ENCODE measurements at regions not wholly inside any gene's neighbourhood (a gene's known extent, or its start where the extent isn't known, plus 50 kb on each side); places are given as distances from the start of the nearest gene placed in this dataset.

GRCh38 chr7:12119620-12120303 is 91.3 kb upstream of the TMEM106B start:
- ATAC-seq (replicated peaks in 6 of 8): peak in 3 of 8 experiments; percentile 30 to 66 (median 40)
- peaks cover 7 to 18% of the 10 kb centered on the region in 2 donors for H3K4me1 ChIP-seq (replicated peaks in 1 of 2)
- in situ Hi-C loops (cut with MboI; ENCODE audit: low pct_unique_long_range_greater_than_20kb in 2 of 9, low sequenced_read_pairs in 9 of 9, unreplicated experiment in 9 of 9): no loop called here
- no peak overlapping the region for H3K4me3 ChIP-seq
- no peak overlapping the region for H3K27ac ChIP-seq
- 2 to 75% (median 58%) methylated on average over 1 to 4 of the region's 4 CpGs for WGBS, 10 experiments

- WGBS, 10 experiments: 0 to 80% (median 50%) methylated on average over 1 of the region's 1 CpG; no CpG with 5 or more reads in 1 of the 10 experiments
- Histone ChIP-seq H3K27ac (no peak overlapping the region), H3K4me3 (no peak overlapping the region), H3K4me1 (replicated peaks in 1 of 2) (peaks cover 7 to 18% of the 10 kb centered on the region in 2 donors)
- ATAC-seq (replicated peaks in 6 of 8): no peak
- in situ Hi-C loops (cut with MboI; ENCODE audit: low pct_unique_long_range_greater_than_20kb in 2 of 9, low sequenced_read_pairs in 9 of 9, unreplicated experiment in 9 of 9): no loop called here
Measured at GRCh38 chr7:12120632-12121031, 90.5 kb upstream of the TMEM106B start.

GRCh38 chr7:12123172-12123571 is 87.9 kb upstream of the TMEM106B start:
- Histone ChIP-seq H3K4me3 (no peak overlapping the region), H3K4me1 (replicated peaks in 1 of 2) (peaks cover 7 to 18% of the 10 kb centered on the region in 2 donors), H3K27ac (no peak overlapping the region)
- WGBS, 10 experiments: 13 to 100% (median 83%) methylated on average over 1 of the region's 1 CpG; no CpG with 5 or more reads in 5 of the 10 experiments
- in situ Hi-C loops (cut with MboI; ENCODE audit: low pct_unique_long_range_greater_than_20kb in 2 of 9, low sequenced_read_pairs in 9 of 9, unreplicated experiment in 9 of 9): no loop called here
- ATAC-seq (replicated peaks in 6 of 8): no peak

- ATAC-seq (replicated peaks in 6 of 8): no peak
- Histone ChIP-seq H3K4me1 (replicated peaks in 1 of 2) (peaks cover 7 to 17% of the 10 kb centered on the region in 2 donors), H3K27ac (no peak overlapping the region), H3K4me3 (no peak overlapping the region)
- in situ Hi-C loops (cut with MboI; ENCODE audit: low pct_unique_long_range_greater_than_20kb in 2 of 9, low sequenced_read_pairs in 9 of 9, unreplicated experiment in 9 of 9): no loop called here
- WGBS, 10 experiments: 0 to 100% (median 83%) methylated on average over 1 to 5 of the region's 6 CpGs; no CpG with 5 or more reads in 1 of the 10 experiments
Measured at GRCh38 chr7:12124028-12124427, 87.1 kb upstream of the TMEM106B start.

GRCh38 chr7:12127455-12127854 is 83.6 kb upstream of the TMEM106B start:
- no peak for ATAC-seq (replicated peaks in 6 of 8)
- in situ Hi-C loops (cut with MboI; ENCODE audit: low pct_unique_long_range_greater_than_20kb in 2 of 9, low sequenced_read_pairs in 9 of 9, unreplicated experiment in 9 of 9): no loop called here

GRCh38 chr7:12130609-12131008 is 80.5 kb upstream of the TMEM106B start:
- no peak for ATAC-seq (replicated peaks in 6 of 8)
- in situ Hi-C loops (cut with MboI; ENCODE audit: low pct_unique_long_range_greater_than_20kb in 2 of 9, low sequenced_read_pairs in 9 of 9, unreplicated experiment in 9 of 9): no loop called here
- Histone ChIP-seq H3K4me3 (no peak overlapping the region), H3K4me1 (replicated peaks in 1 of 2) (no peaks in the 10 kb centered on the region), H3K27ac (no peak overlapping the region)

More at GRCh38 chr7:12127455-12127854, 83.6 kb upstream of the TMEM106B start:
- no peak overlapping the region for H3K27ac ChIP-seq
- no peak overlapping the region for H3K4me3 ChIP-seq
- H3K4me1 ChIP-seq (replicated peaks in 1 of 2): no peaks in the 10 kb centered on the region

- no peak for ATAC-seq (replicated peaks in 6 of 8)
- H3K4me1 ChIP-seq (replicated peaks in 1 of 2): no peaks in the 10 kb centered on the region
- no peak overlapping the region for H3K27ac ChIP-seq
- no peak overlapping the region for H3K4me3 ChIP-seq
- in situ Hi-C loops (cut with MboI; ENCODE audit: low pct_unique_long_range_greater_than_20kb in 2 of 9, low sequenced_read_pairs in 9 of 9, unreplicated experiment in 9 of 9): no loop called here
Measured at GRCh38 chr7:12131122-12131521, 80.0 kb upstream of the TMEM106B start.

GRCh38 chr7:12133865-12134264 is 77.2 kb upstream of the TMEM106B start:
- no peak for ATAC-seq (replicated peaks in 6 of 8)
- in situ Hi-C loops (cut with MboI; ENCODE audit: low pct_unique_long_range_greater_than_20kb in 2 of 9, low sequenced_read_pairs in 9 of 9, unreplicated experiment in 9 of 9): no loop called here
- Histone ChIP-seq H3K27ac (no peak overlapping the region), H3K4me1 (replicated peaks in 1 of 2) (no peaks in the 10 kb centered on the region), H3K4me3 (no peak overlapping the region)

GRCh38 chr7:12136523-12136922 is 74.6 kb upstream of the TMEM106B start:
- Histone ChIP-seq H3K4me1 (replicated peaks in 1 of 2) (no peaks in the 10 kb centered on the region), H3K4me3 (no peak overlapping the region), H3K27ac (no peak overlapping the region)
- peak in 2 of 8 experiments; percentile 61 to 67 for ATAC-seq (replicated peaks in 6 of 8)
- in situ Hi-C loops (cut with MboI; ENCODE audit: low pct_unique_long_range_greater_than_20kb in 2 of 9, low sequenced_read_pairs in 9 of 9, unreplicated experiment in 9 of 9): no loop called here

- Histone ChIP-seq H3K27ac (no peak overlapping the region), H3K4me3 (no peak overlapping the region), H3K4me1 (replicated peaks in 1 of 2) (no peaks in the 10 kb centered on the region)
- ATAC-seq (replicated peaks in 6 of 8): peak in 1 of 8 experiments; percentile 22
- WGBS, 10 experiments: 0 to 100% (median 64%) methylated on average over 1 of the region's 1 CpG; no CpG with 5 or more reads in 2 of the 10 experiments
- in situ Hi-C loops (cut with MboI; ENCODE audit: low pct_unique_long_range_greater_than_20kb in 2 of 9, low sequenced_read_pairs in 9 of 9, unreplicated experiment in 9 of 9): no loop called here
Measured at GRCh38 chr7:12137283-12137682, 73.8 kb upstream of the TMEM106B start.

- no peak overlapping the region for H3K4me3 ChIP-seq
- ATAC-seq (replicated peaks in 6 of 8): no peak
- no peak overlapping the region for H3K27ac ChIP-seq
- in situ Hi-C loops (cut with MboI; ENCODE audit: low pct_unique_long_range_greater_than_20kb in 2 of 9, low sequenced_read_pairs in 9 of 9, unreplicated experiment in 9 of 9): no loop called here
- H3K4me1 ChIP-seq (replicated peaks in 1 of 2): no peaks in the 10 kb centered on the region
- 10 to 100% (median 84%) methylated on average over 1 to 4 of the region's 4 CpGs for WGBS, 10 experiments
Measured at GRCh38 chr7:12138421-12138820, 72.7 kb upstream of the TMEM106B start.

- in situ Hi-C loops (cut with MboI; ENCODE audit: low pct_unique_long_range_greater_than_20kb in 2 of 9, low sequenced_read_pairs in 9 of 9, unreplicated experiment in 9 of 9): no loop called here
- Histone ChIP-seq H3K27ac (no peak overlapping the region), H3K4me1 (replicated peaks in 1 of 2) (no peaks in the 10 kb centered on the region), H3K4me3 (no peak overlapping the region)
- ATAC-seq (replicated peaks in 6 of 8): peak in 3 of 8 experiments; percentile 77 to 87 (median 82)
- 14 to 96% (median 80%) methylated on average over 1 to 6 of the region's 6 CpGs; no CpG with 5 or more reads in 1 of the 10 experiments for WGBS, 10 experiments
Measured at GRCh38 chr7:12139416-12139815, 71.7 kb upstream of the TMEM106B start.

- Histone ChIP-seq H3K27ac (no peak overlapping the region), H3K4me3 (no peak overlapping the region), H3K4me1 (replicated peaks in 1 of 2) (peaks cover 0 to 5% of the 10 kb centered on the region in 2 donors)
- WGBS, 10 experiments: 8 to 20% (median 20%) methylated on average over 1 to 2 of the region's 2 CpGs; no CpG with 5 or more reads in 3 of the 10 experiments
- in situ Hi-C loops (cut with MboI; ENCODE audit: low pct_unique_long_range_greater_than_20kb in 2 of 9, low sequenced_read_pairs in 9 of 9, unreplicated experiment in 9 of 9): no loop called here
- peak in 2 of 8 experiments; percentile 33 to 57 for ATAC-seq (replicated peaks in 6 of 8)
Measured at GRCh38 chr7:12146813-12147212, 64.3 kb upstream of the TMEM106B start.

- in situ Hi-C loops (cut with MboI; ENCODE audit: low pct_unique_long_range_greater_than_20kb in 2 of 9, low sequenced_read_pairs in 9 of 9, unreplicated experiment in 9 of 9): no loop called here
- WGBS, 10 experiments: 18 to 100% (median 85%) methylated on average over 3 to 5 of the region's 5 CpGs; no CpG with 5 or more reads in 1 of the 10 experiments
- no peak overlapping the region for H3K4me3 ChIP-seq
- no peaks in the 10 kb centered on the region for H3K4me1 ChIP-seq (replicated peaks in 1 of 2)
- ATAC-seq (replicated peaks in 6 of 8): no peak
- no peak overlapping the region for H3K27ac ChIP-seq
Measured at GRCh38 chr7:12152196-12152918, 58.7 kb upstream of the TMEM106B start.

All from motor neuron (in vitro differentiated cells).